ENCODE measurements at regions not wholly inside any gene's neighbourhood (a gene's known extent, or its start where the extent isn't known, plus 50 kb on each side); places are given as distances from the start of the nearest gene placed in this dataset.
"Not testable (repeated sequence)": the region's sequence is repeated elsewhere in the genome, so short reads cannot be mapped to it uniquely, and the experiment has no call there.

GRCh38 chr5:8730194-8730593 is 815.7 kb downstream of the SEMA5A start:
- TF ChIP-seq ESRRG (CRISPR knock-in tag; IDR thresholded peaks at IDR 0.05), result no peak
- TF ChIP-seq CSDC2 (CRISPR knock-in tag; IDR thresholded peaks at IDR 0.05), result no peak
- TF ChIP-seq, protein P1, sequence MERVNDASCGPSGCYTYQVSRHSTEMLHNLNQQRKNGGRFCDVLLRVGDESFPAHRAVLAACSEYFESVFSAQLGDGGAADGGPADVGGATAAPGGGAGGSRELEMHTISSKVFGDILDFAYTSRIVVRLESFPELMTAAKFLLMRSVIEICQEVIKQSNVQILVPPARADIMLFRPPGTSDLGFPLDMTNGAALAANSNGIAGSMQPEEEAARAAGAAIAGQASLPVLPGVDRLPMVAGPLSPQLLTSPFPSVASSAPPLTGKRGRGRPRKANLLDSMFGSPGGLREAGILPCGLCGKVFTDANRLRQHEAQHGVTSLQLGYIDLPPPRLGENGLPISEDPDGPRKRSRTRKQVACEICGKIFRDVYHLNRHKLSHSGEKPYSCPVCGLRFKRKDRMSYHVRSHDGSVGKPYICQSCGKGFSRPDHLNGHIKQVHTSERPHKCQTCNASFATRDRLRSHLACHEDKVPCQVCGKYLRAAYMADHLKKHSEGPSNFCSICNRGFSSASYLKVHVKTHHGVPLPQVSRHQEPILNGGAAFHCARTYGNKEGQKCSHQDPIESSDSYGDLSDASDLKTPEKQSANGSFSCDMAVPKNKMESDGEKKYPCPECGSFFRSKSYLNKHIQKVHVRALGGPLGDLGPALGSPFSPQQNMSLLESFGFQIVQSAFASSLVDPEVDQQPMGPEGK (CRISPR knock-in tag; IDR thresholded peaks at IDR 0.05; ENCODE audit: borderline replicate concordance), result no peak
- TF ChIP-seq, protein P2, sequence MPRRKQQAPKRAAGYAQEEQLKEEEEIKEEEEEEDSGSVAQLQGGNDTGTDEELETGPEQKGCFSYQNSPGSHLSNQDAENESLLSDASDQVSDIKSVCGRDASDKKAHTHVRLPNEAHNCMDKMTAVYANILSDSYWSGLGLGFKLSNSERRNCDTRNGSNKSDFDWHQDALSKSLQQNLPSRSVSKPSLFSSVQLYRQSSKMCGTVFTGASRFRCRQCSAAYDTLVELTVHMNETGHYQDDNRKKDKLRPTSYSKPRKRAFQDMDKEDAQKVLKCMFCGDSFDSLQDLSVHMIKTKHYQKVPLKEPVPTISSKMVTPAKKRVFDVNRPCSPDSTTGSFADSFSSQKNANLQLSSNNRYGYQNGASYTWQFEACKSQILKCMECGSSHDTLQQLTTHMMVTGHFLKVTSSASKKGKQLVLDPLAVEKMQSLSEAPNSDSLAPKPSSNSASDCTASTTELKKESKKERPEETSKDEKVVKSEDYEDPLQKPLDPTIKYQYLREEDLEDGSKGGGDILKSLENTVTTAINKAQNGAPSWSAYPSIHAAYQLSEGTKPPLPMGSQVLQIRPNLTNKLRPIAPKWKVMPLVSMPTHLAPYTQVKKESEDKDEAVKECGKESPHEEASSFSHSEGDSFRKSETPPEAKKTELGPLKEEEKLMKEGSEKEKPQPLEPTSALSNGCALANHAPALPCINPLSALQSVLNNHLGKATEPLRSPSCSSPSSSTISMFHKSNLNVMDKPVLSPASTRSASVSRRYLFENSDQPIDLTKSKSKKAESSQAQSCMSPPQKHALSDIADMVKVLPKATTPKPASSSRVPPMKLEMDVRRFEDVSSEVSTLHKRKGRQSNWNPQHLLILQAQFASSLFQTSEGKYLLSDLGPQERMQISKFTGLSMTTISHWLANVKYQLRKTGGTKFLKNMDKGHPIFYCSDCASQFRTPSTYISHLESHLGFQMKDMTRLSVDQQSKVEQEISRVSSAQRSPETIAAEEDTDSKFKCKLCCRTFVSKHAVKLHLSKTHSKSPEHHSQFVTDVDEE (CRISPR knock-in tag; IDR thresholded peaks at IDR 0.05), result no peak
- TF ChIP-seq RARB (CRISPR knock-in tag; IDR thresholded peaks at IDR 0.05), result no peak
- no peak for TF ChIP-seq ZFP30 (CRISPR knock-in tag; IDR thresholded peaks at IDR 0.05)
- no peak for TF ChIP-seq TCF4 (CRISPR knock-in tag; IDR thresholded peaks at IDR 0.05; ENCODE audit: borderline replicate concordance)
- TF ChIP-seq CSRNP3 (CRISPR knock-in tag; IDR thresholded peaks at IDR 0.05), result no peak
- no peak for TF ChIP-seq PPARA (CRISPR knock-in tag; IDR thresholded peaks at IDR 0.05; ENCODE audit: borderline replicate concordance)
- ATAC-seq, result no peak

DNA sequence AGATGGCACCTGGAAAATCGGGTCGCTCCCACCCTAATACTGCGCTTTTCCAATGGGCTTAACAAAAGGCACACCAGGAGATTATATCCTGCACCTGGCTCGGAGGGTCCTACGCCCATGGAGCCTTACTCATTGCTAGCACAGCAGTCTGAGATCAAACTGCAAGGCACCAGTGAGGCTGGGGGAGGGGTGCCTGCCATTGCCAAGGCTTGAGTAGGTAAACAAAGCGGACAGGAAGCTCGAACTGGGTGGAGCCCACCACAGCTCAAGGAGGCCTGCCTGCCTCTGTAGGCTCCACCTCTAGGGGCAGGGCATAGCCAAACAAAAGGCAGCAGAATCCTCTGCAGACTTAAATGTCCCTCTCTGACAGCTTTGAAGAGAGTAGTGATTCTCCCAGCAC is 814.8 kb downstream of the SEMA5A start:
- ATAC-seq, result not testable (repeated sequence)

DNA sequence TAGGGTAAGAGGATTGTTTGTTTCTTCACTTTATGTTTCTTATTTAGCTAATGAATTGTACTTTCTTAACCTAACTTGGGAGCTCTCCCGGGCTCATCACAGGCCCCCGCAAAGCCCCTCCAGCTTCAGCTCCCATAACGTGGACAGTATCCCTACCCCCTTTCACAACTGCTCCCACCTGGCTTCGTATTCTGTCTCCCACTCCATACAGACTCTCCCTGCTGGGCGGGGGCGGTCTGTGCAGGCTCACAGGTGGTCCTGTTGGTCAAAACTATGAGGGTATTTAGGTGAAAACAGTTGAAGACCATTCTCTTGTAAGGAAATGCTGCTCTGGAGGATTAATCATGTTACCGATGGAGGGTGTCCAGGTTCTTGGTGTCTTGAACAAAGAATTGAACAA is 805.3 kb downstream of the SEMA5A start:
- TF ChIP-seq ZNF565 (CRISPR knock-in tag; conservative IDR thresholded peaks at IDR 0.05; ENCODE audit: low read depth) (no peak), ZFP30 (CRISPR knock-in tag; IDR thresholded peaks at IDR 0.05) (no peak)
- TF ChIP-seq, protein P1 (CRISPR knock-in tag; IDR thresholded peaks at IDR 0.05; ENCODE audit: borderline replicate concordance), result no peak
- no peak for ATAC-seq

DNA sequence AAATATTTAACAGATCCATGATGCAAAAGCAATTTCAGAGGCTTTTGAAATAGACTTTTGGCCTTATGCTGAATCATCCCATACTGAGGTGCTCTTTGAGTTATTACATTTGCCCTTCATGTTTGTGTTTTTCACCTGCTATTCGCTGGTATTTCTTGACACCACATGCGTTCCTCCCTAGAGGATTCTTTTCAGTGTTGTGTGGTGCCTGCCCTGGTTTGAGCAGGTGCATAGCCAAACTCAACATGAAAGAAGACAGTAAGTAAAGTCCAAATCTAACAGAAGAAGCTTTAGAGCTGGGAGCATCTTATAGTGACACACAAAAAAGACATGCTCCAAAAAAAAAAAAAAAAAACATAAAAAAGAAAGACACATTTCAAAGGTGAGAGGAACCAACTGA is 796.3 kb downstream of the SEMA5A start:
- ATAC-seq, result no peak

More for the DNA sequence above, 796.3 kb downstream of the SEMA5A start:
- TF ChIP-seq ZNF70 (CRISPR knock-in tag; IDR thresholded peaks at IDR 0.05) (no peak), RARB (CRISPR knock-in tag; IDR thresholded peaks at IDR 0.05) (no peak), SNAI2 (CRISPR knock-in tag; IDR thresholded peaks at IDR 0.05) (no peak), ZNF8 (CRISPR knock-in tag; IDR thresholded peaks at IDR 0.05) (no peak), CREB5 (CRISPR knock-in tag; IDR thresholded peaks at IDR 0.05; ENCODE audit: low read depth) (no peak), CSRNP3 (CRISPR knock-in tag; IDR thresholded peaks at IDR 0.05) (no peak), TCF4 (CRISPR knock-in tag; IDR thresholded peaks at IDR 0.05; ENCODE audit: borderline replicate concordance) (no peak), CSDC2 (CRISPR knock-in tag; IDR thresholded peaks at IDR 0.05) (no peak), TOX (CRISPR knock-in tag; IDR thresholded peaks at IDR 0.05; ENCODE audit: borderline replicate concordance) (no peak), ZFP30 (CRISPR knock-in tag; IDR thresholded peaks at IDR 0.05) (no peak), PPARA (CRISPR knock-in tag; IDR thresholded peaks at IDR 0.05; ENCODE audit: borderline replicate concordance) (no peak), ISL1 (CRISPR knock-in tag; IDR thresholded peaks at IDR 0.05) (no peak)
- TF ChIP-seq, protein P1 (CRISPR knock-in tag; IDR thresholded peaks at IDR 0.05; ENCODE audit: borderline replicate concordance), result no peak

Data from SK-N-SH treated with all-trans-retinoic acid at 6 μM for 48 hours (cell line).